ENCODE measurements at regions not wholly inside any gene's neighbourhood (a gene's known extent, or its start where the extent isn't known, plus 50 kb on each side); places are given as distances from the start of the nearest gene placed in this dataset.

DNA sequence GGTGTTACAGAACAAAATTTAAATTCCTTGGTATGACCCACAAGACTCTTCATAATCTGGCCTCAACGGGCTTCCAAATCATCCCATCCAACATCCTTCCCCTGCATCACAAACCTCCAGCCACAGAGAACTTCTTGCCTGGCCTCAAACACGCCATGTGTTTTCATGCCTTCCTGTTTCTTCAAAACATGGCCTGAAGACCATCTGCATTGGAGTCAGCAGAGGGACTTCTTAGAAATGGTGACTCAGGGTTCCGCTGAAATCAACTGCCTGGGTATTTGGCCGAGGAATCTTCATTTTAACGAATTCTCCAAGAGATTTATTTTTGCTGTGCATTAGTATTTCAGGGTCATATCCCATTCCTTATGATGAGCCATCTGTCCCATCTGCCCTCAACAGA lies 138.1 kb upstream of the RAP2B start:
- TF ChIP-seq EP300 (IDR thresholded peaks at IDR 0.05; ENCODE audit: borderline replicate concordance) (no peak), NFIC (IDR thresholded peaks at IDR 0.05) (no peak), TAF1 (IDR thresholded peaks at IDR 0.05; ENCODE audit: low read depth) (no peak), TEAD4 (IDR thresholded peaks at IDR 0.05) (no peak)

Measured in Ishikawa (cell line).